ENCODE measurements at regions not wholly inside any gene's neighbourhood (a gene's known extent, or its start where the extent isn't known, plus 50 kb on each side); places are given as distances from the start of the nearest gene placed in this dataset.

GRCh38 chr12:124514145-124514995, 53.0 kb downstream of the NCOR2 start:
- ATAC-seq (no peak), DNase-seq (no peak)
- H3K4me1 ChIP-seq (ENCODE audit: insufficient read depth, low read length): peaks cover 60% of the 10 kb centered on the region
- ChIA-PET CTCF (no interaction called here), POLR2A (ENCODE audit: unreplicated experiment) (no interaction called here)
- no peak overlapping the region for H3K9ac ChIP-seq (ENCODE audit: low read length)
- H3K9me3 ChIP-seq (ENCODE audit: low read length): no peaks in the 10 kb centered on the region
- no peak overlapping the region for H2AFZ ChIP-seq (ENCODE audit: low read length)
- H3K36me3 ChIP-seq (ENCODE audit: low read depth, low read length): no peaks in the 10 kb centered on the region
- H4K20me1 ChIP-seq (ENCODE audit: low read length): peaks cover 15% of the 10 kb centered on the region; the same call in 1 of the 2 replicates
- H3K27ac ChIP-seq (ENCODE audit: low read length): no peak overlapping the region
- intact Hi-C loops (cut with micrococcal nuclease): no loop called here
- H3K4me3 ChIP-seq (ENCODE audit: low read length): no peak overlapping the region
- no peaks in the 10 kb centered on the region for H3K9me2 ChIP-seq (replicated peaks; ENCODE audit: low read length)
- TF ChIP-seq EZH2phosphoT487 (IDR thresholded peaks at IDR 0.05; ENCODE audit: borderline replicate concordance, low read length) (no peak), EZH2 (IDR thresholded peaks at IDR 0.05; ENCODE audit: low read length, unreplicated experiment) (no peak), CTCF (conservative IDR thresholded peaks at IDR 0.05; ENCODE audit: low read depth, low read length) (no peak)
- no peak overlapping the region for H3K4me2 ChIP-seq (ENCODE audit: low read length)
- H3K79me2 ChIP-seq (ENCODE audit: low read length): peaks cover 78% of the 10 kb centered on the region
- H3F3A ChIP-seq (ENCODE audit: low read length, unreplicated experiment): peaks cover 7% of the 10 kb centered on the region
- no peaks in the 10 kb centered on the region for H3K27me3 ChIP-seq (ENCODE audit: low read length)
- no TSS peak for BruUV-seq (replicated peaks)

- POLR2A ChIA-PET (ENCODE audit: unreplicated experiment): no interaction called here
- no TSS peak for BruUV-seq (replicated peaks)
- peak overlapping the region; percentile 78 for H3K27ac ChIP-seq (ENCODE audit: low read length)
- H3K9ac ChIP-seq (ENCODE audit: low read length): peak overlapping the region; percentile 55
- no peaks in the 10 kb centered on the region for H3K27me3 ChIP-seq (ENCODE audit: low read length)
- no peaks in the 10 kb centered on the region for H3K9me2 ChIP-seq (replicated peaks; ENCODE audit: low read length)
- H3K79me2 ChIP-seq (ENCODE audit: low read length): peaks cover 86% of the 10 kb centered on the region
- TF ChIP-seq CTCF (conservative IDR thresholded peaks at IDR 0.05; ENCODE audit: low read depth, low read length): no peak
- TF ChIP-seq EZH2phosphoT487 (IDR thresholded peaks at IDR 0.05; ENCODE audit: borderline replicate concordance, low read length): no peak
- no peak for TF ChIP-seq EZH2 (IDR thresholded peaks at IDR 0.05; ENCODE audit: low read length, unreplicated experiment)
- intact Hi-C loops (cut with micrococcal nuclease): loop anchor here (2.0 kb wide), 1 partner anchor 133 kb away; no protein-coding TSS in a partner anchor
- peaks cover 55% of the 10 kb centered on the region for H3K4me1 ChIP-seq (ENCODE audit: insufficient read depth, low read length)
- H3K36me3 ChIP-seq (ENCODE audit: low read depth, low read length): no peaks in the 10 kb centered on the region
- H3K4me3 ChIP-seq (ENCODE audit: low read length): peak overlapping the region; percentile 30; the same call in 1 of the 2 replicates
- H3K4me2 ChIP-seq (ENCODE audit: low read length): peak overlapping the region; percentile 78
- DNase-seq: peak; percentile 44
- H3K9me3 ChIP-seq (ENCODE audit: low read length): no peaks in the 10 kb centered on the region
- ATAC-seq: no peak
- H3F3A ChIP-seq (ENCODE audit: low read length, unreplicated experiment): peaks cover 7% of the 10 kb centered on the region
- CTCF ChIA-PET: interaction anchor here (1.0 kb wide), 1 partner anchor 133 kb away, joined by 3 read pairs; no protein-coding TSS in a partner anchor
- H4K20me1 ChIP-seq (ENCODE audit: low read length): peaks cover 17% of the 10 kb centered on the region; the same call in 1 of the 2 replicates
- H2AFZ ChIP-seq (ENCODE audit: low read length): no peak overlapping the region
These were observed 54.0 kb downstream of the NCOR2 start for GRCh38 chr12:124513297-124513867.

Data from PC-3 (cell line).